ENCODE measurements at regions not wholly inside any gene's neighbourhood (a gene's known extent, or its start where the extent isn't known, plus 50 kb on each side); places are given as distances from the start of the nearest gene placed in this dataset.

GRCh38 chr1:5485436-5485835 lies 506.8 kb downstream of the NPHP4 start:
- no peak overlapping the region for H3K4me3 ChIP-seq (ENCODE audit: low read depth, low read length)
- DNase-seq, result no peak
- TF ChIP-seq CTCF (IDR thresholded peaks at IDR 0.05; ENCODE audit: low read depth, low read length), result no peak
- no peaks in the 10 kb centered on the region for H3K36me3 ChIP-seq
- H3K27ac ChIP-seq, result no peak overlapping the region
- H3K27me3 ChIP-seq (ENCODE audit: insufficient read depth, low read depth, severe bottlenecking), result no peaks in the 10 kb centered on the region
- no peaks in the 10 kb centered on the region for H3K9me3 ChIP-seq (ENCODE audit: severe bottlenecking)

- DNase-seq, result no peak
- no peak overlapping the region for H3K27ac ChIP-seq
- H3K27me3 ChIP-seq (ENCODE audit: insufficient read depth, low read depth, severe bottlenecking), result no peaks in the 10 kb centered on the region
- no peak for TF ChIP-seq CTCF (IDR thresholded peaks at IDR 0.05; ENCODE audit: low read depth, low read length)
- H3K9me3 ChIP-seq (ENCODE audit: severe bottlenecking), result no peaks in the 10 kb centered on the region
- no peak overlapping the region for H3K4me3 ChIP-seq (ENCODE audit: low read depth, low read length)
- no peaks in the 10 kb centered on the region for H3K36me3 ChIP-seq
Measured at GRCh38 chr1:5484451-5485165, 507.6 kb downstream of the NPHP4 start.

GRCh38 chr1:5481889-5482288 lies 510.3 kb downstream of the NPHP4 start:
- peak; percentile 86 for TF ChIP-seq CTCF (IDR thresholded peaks at IDR 0.05; ENCODE audit: low read depth, low read length)
- DNase-seq, result peak; percentile 86

GRCh38 chr1:5480906-5481305 lies 511.3 kb downstream of the NPHP4 start:
- Histone ChIP-seq H3K9me3 (ENCODE audit: severe bottlenecking) (no peaks in the 10 kb centered on the region), H3K4me3 (ENCODE audit: low read depth, low read length) (no peak overlapping the region), H3K27me3 (ENCODE audit: insufficient read depth, low read depth, severe bottlenecking) (no peaks in the 10 kb centered on the region), H3K27ac (no peak overlapping the region), H3K36me3 (no peaks in the 10 kb centered on the region)
- TF ChIP-seq CTCF (IDR thresholded peaks at IDR 0.05; ENCODE audit: low read depth, low read length), result no peak
- DNase-seq, result no peak

More at GRCh38 chr1:5481889-5482288, 510.3 kb downstream of the NPHP4 start:
- Histone ChIP-seq H3K36me3 (no peaks in the 10 kb centered on the region), H3K27ac (no peak overlapping the region), H3K27me3 (ENCODE audit: insufficient read depth, low read depth, severe bottlenecking) (no peaks in the 10 kb centered on the region), H3K9me3 (ENCODE audit: severe bottlenecking) (no peaks in the 10 kb centered on the region), H3K4me3 (ENCODE audit: low read depth, low read length) (no peak overlapping the region)

GRCh38 chr1:5479876-5480646 lies 512.2 kb downstream of the NPHP4 start:
- Histone ChIP-seq H3K9me3 (ENCODE audit: severe bottlenecking) (no peaks in the 10 kb centered on the region), H3K4me3 (ENCODE audit: low read depth, low read length) (no peak overlapping the region), H3K36me3 (no peaks in the 10 kb centered on the region), H3K27ac (no peak overlapping the region), H3K27me3 (ENCODE audit: insufficient read depth, low read depth, severe bottlenecking) (no peaks in the 10 kb centered on the region)
- TF ChIP-seq CTCF (IDR thresholded peaks at IDR 0.05; ENCODE audit: low read depth, low read length), result no peak
- DNase-seq, result no peak
